Fibroblast of villous mesenchyme (primary cell): ENCODE measurements at regions not wholly inside any gene's neighbourhood (a gene's known extent, or its start where the extent isn't known, plus 50 kb on each side); places are given as distances from the start of the nearest gene placed in this dataset.
"Not testable (repeated sequence)": the region's sequence is repeated elsewhere in the genome, so short reads cannot be mapped to it uniquely, and the experiment has no call there.

Source experiments
- DNase-seq: peaks from one replicate; pipeline ENCODE4 v3.0.0-alpha.2; 2010; ENCODE audit warnings: low read depth
- H3K4me3 ChIP-seq: 2 replicates; pipeline ENCODE4 v1.5.1; 2011; ENCODE audit warnings: low read depth, mild to moderate bottlenecking, low read length
- CTCF ChIP-seq: IDR thresholded peaks from 2 replicates; pipeline ENCODE4 v1.5.1; 2012; ENCODE audit warnings: low read depth, mild to moderate bottlenecking, low read length; ENCODE audit not compliant: insufficient read depth

DNA sequence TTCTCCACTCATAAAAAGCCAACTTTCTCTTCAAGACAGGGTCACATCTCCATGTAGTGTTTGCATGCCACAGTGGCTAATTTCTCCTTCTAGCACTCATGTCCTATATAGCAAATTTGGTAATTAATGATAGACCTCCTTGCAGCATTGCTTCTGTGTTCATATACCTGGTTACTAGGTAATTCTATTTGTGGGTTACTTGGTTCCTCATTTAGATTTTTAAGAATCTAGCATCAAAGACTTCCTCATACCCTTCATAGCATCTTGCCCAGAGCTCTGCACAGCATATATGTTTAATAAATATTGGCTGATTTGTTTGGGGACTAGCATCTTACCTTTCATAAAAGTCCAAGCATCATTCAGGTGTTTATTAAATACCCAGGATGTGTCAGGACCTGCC lies 152.1 kb downstream of the DUSP6 start:
- H3K4me3 ChIP-seq, result no peak overlapping the region
- DNase-seq, result no peak
- TF ChIP-seq CTCF, result no peak

DNA sequence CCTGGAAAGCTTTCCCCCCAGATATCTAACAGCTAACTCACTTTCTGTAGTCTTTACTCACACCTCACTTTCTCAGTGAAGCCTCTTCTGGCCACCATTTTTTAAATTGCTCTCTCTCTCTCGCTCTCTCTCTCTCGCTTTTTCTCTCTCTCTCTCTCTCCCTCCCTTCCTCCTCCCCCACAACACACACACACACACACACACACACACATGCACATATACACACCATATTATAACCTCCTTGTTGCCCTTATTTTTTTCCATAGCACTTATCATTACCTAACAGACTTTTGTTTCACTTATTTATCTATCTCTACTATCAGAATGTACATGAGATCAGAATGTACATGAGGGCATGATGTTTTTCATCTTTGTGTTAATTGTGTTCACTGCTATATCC lies 156.8 kb downstream of the DUSP6 start:
- TF ChIP-seq CTCF, result no peak

DNA sequence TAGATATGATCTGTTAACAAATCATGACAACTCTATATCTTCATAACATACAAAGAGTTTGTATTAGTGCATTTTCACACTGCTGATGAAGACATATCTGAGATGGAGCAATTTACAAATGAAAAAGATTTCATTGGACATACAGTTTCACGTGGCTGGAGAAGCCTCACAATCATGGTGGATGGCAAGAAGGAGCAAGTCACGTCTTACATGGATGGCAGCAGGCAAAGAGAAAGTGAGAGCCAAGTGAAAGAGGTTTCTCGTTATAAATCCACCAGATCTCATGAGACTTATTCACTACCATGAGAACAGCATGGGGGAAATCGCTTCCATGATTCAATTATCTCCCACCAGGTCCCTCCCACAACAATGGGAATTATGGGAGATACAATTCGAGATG lies 157.6 kb downstream of the DUSP6 start:
- no peak for TF ChIP-seq CTCF
- no peak for DNase-seq
- no peak overlapping the region for H3K4me3 ChIP-seq

More for the DNA sequence above, 156.8 kb downstream of the DUSP6 start:
- no peak for DNase-seq
- no peak overlapping the region for H3K4me3 ChIP-seq

GRCh38 chr12:89192429-89192828 lies 159.9 kb downstream of the DUSP6 start:
- peak; percentile 48 for DNase-seq
- TF ChIP-seq CTCF, result no peak
- H3K4me3 ChIP-seq, result no peak overlapping the region

DNA sequence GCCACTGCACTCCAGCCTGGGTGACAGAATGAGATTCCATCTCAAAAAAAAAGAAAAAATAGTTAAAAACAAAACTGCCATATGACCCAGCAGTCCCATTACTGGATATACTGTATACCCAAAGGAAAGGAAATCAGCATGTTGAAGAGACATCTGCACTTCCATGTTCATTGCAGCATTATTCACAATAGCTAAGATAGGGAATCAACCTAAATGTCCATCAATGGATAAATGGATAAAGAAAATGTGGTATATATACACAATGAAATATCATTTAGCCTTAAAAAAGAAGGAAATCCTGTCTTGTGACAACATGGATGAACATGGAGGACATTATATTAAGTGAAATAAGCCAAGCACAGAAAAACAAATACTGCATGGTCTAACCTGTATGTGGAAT lies 160.7 kb downstream of the DUSP6 start:
- H3K4me3 ChIP-seq, DNase-seq: not testable (repeated sequence)

- TF ChIP-seq CTCF, result no peak
These were observed 162.9 kb downstream of the DUSP6 start for GRCh38 chr12:89189448-89189847.

DNA sequence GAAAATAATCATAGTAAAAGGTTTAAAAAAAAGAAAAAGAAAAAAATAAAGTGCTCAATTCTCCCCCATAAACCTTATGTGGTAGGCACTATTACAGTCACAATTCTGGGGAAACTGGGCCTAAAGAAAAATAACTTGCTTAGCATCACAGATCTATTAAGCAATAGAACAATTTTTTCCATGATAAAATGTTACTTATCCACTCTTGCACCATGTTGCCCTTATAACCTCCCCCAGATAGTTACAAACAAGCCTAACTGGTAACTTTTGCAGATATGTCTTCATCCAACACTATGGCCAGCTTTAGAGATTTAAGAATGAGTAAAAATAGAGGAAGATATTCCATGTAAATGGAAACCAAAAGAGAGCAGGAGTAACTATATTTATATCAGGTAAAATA lies 164.8 kb downstream of the DUSP6 start:
- TF ChIP-seq CTCF, result no peak
- DNase-seq, result no peak
- no peak overlapping the region for H3K4me3 ChIP-seq

More at GRCh38 chr12:89189448-89189847, 162.9 kb downstream of the DUSP6 start:
- no peak overlapping the region for H3K4me3 ChIP-seq
- no peak for DNase-seq
